K562 (cell line): ENCODE measurements at regions not wholly inside any gene's neighbourhood (a gene's known extent, or its start where the extent isn't known, plus 50 kb on each side); places are given as distances from the start of the nearest gene placed in this dataset.

Experiments used
- CBX3 ChIP-seq, 2 experiments: IDR thresholded peaks; 1 replicate in 1 of 2; 2 replicates in 1 of 2; pipeline ENCODE4 v1.6.1; 2012; ENCODE audit warnings: inconsistent platforms in 2 of 2, low read length in 2 of 2, borderline replicate concordance in 1 of 2, control low read depth in 1 of 2
- DPF2 ChIP-seq: fragments of 450-650 bp; IDR thresholded peaks from 2 replicates; pipeline ENCODE4 v1.6.1; 2016
- FOXM1 ChIP-seq, 2 experiments: fragments of 450-650 bp in 1 of 2; sonication (generic) in 1 of 2; formaldehyde crosslinking in 1 of 2; IDR thresholded peaks; 2 replicates each; pipeline versions ENCODE4 v1.6.1 to v1.9.0; 2017 to 2022; ENCODE audit warnings: low read depth in 2 of 2, mild to moderate bottlenecking in 2 of 2, missing genetic modification reagents in 1 of 2, moderate library complexity in 1 of 2
- MECOM ChIP-seq: fragments of 250-450 bp; sonication (Bioruptor Pico); IDR thresholded peaks from 2 replicates; pipeline ENCODE4 v1.8.0; 2022; ENCODE audit warnings: inconsistent platforms
- POLR2AphosphoS5 ChIP-seq: IDR thresholded peaks from 2 replicates; pipeline ENCODE4 v1.6.1; 2011; ENCODE audit warnings: mild to moderate bottlenecking, low read depth, low read length, moderate library complexity; ENCODE audit not compliant: control insufficient read depth, insufficient read depth
- POLR3G ChIP-seq: IDR thresholded peaks from 2 replicates; pipeline ENCODE4 v1.6.1; 2011; ENCODE audit not compliant: insufficient read length, insufficient replicate concordance; ENCODE audit errors: extremely low read depth
- SIX5 ChIP-seq, 2 experiments: IDR thresholded peaks; 2 replicates each; pipeline ENCODE4 v1.6.1; 2011; ENCODE audit warnings: low read length in 2 of 2, borderline replicate concordance in 1 of 2, low read depth in 1 of 2, mild to moderate bottlenecking in 1 of 2, moderate library complexity in 1 of 2; ENCODE audit not compliant: insufficient read depth in 1 of 2
- SOX6 ChIP-seq: fragments of 450-650 bp; IDR thresholded peaks from 2 replicates; pipeline ENCODE4 v1.6.1; 2014; ENCODE audit warnings: mild to moderate bottlenecking
- SPI1 ChIP-seq: IDR thresholded peaks from 2 replicates; pipeline ENCODE4 v1.6.1; 2011; ENCODE audit warnings: low read depth, low read length, control low read depth, borderline replicate concordance
- TAF1 ChIP-seq: IDR thresholded peaks from 2 replicates; pipeline ENCODE4 v1.6.1; 2011; ENCODE audit warnings: mild to moderate bottlenecking, low read length, moderate library complexity; ENCODE audit not compliant: insufficient read depth, control insufficient read depth, severe bottlenecking; ENCODE audit errors: extremely low read depth
- TEAD4 ChIP-seq, 2 experiments: sonication (generic) in 1 of 2; formaldehyde crosslinking in 1 of 2; IDR thresholded peaks; 2 replicates each; pipeline versions ENCODE4 v1.6.1 to v1.8.0; 2012 to 2022; ENCODE audit warnings: borderline replicate concordance in 1 of 2, inconsistent platforms in 1 of 2, low read length in 1 of 2, mild to moderate bottlenecking in 1 of 2, missing genetic modification reagents in 1 of 2
- ZNF431 ChIP-seq: sonication (generic); formaldehyde crosslinking; IDR thresholded peaks from 2 replicates; pipeline ENCODE4 v1.8.0; 2022; ENCODE audit warnings: mild to moderate bottlenecking, missing genetic modification reagents
- ZNF785 ChIP-seq: fragments of 250-450 bp; sonication (Bioruptor Pico); IDR thresholded peaks from 2 replicates; pipeline ENCODE4 v1.4.0; 2020; ENCODE audit warnings: mild to moderate bottlenecking
- TF ChIP-seq, protein P1 (sequence below), 2 experiments: fragments of 150-350 bp in 1 of 2; IDR thresholded peaks; 2 replicates each; pipeline ENCODE4 v1.6.1; 2012 to 2016; ENCODE audit warnings: low read depth in 2 of 2, low read length in 2 of 2, mild to moderate bottlenecking in 1 of 2, moderate library complexity in 1 of 2
- TF ChIP-seq, protein P2 (sequence below): fragments of 450-650 bp; IDR thresholded peaks from 2 replicates; pipeline ENCODE4 v1.6.1; 2017; ENCODE audit warnings: mild to moderate bottlenecking, moderate library complexity
- TF ChIP-seq, protein P3 (sequence below), 2 experiments: fragments of 450-650 bp; conservative IDR thresholded peaks; 2 replicates each; pipeline ENCODE4 v1.6.1; 2017; ENCODE audit warnings: mild to moderate bottlenecking in 2 of 2, moderate library complexity in 2 of 2
- TF ChIP-seq, protein P4 (sequence below), 2 experiments: fragments of 250-450 bp in 1 of 2; fragments of 450-650 bp in 1 of 2; sonication (Bioruptor Pico) in 1 of 2; IDR thresholded peaks; 2 replicates each; pipeline versions ENCODE4 v1.6.1 to v1.8.0; 2016 to 2021; ENCODE audit warnings: mild to moderate bottlenecking in 2 of 2, moderate library complexity in 2 of 2, missing compliant biosample characterization in 1 of 2, missing genetic modification characterization in 1 of 2
- TF ChIP-seq, protein P5 (sequence below): fragments of 450-650 bp; IDR thresholded peaks from 2 replicates; pipeline ENCODE4 v1.6.1; 2016

DNA sequence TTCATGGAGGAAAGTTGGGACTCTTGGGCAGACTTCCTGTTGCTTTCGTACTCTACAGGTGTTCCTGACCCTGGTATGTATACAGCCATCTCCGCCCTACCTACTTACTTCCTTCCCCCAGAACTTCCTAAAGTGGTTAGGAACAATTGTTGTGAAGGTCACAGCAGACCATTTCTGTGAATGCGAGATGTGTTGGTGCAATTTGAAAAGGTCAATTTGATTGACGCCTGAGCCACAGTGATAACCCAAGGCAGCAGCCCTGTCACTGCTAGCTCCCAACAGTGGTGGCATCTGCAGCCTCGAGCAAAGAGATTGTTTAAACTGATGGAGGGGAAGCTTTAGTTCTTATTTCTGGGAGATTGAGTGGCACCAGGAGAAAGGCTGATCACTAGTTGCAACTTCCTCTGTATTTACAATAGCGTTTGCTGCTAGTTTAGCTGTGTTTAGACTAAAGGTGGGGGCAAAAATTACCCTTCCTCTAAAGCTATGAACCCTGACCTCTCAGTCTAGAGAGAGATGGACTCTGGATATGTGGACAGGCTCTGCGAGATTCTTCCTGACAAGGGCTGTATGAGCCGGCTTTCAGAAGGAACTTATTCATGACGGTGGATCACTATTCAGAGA, 78.3 kb upstream of the MAP4K3 start (continued):
- TF ChIP-seq CBX3 (IDR thresholded peaks at IDR 0.05; ENCODE audit: borderline replicate concordance in 1 of 2, low read length in 2 of 2) (peak in 1 of 2 experiments; percentile 41; a peak in 1 of 3 replicates), FOXM1 (IDR thresholded peaks at IDR 0.05; ENCODE audit: low read depth) (peak; percentile 47; the same call in 1 of the 2 replicates), FOXM1 (CRISPR knock-in tag; IDR thresholded peaks at IDR 0.05; ENCODE audit: low read depth) (no peak), DPF2 (peak; percentile 68), TAF1 (peak; percentile 26), SOX6 (peak; percentile 79), ZNF785 (CRISPR knock-in tag) (no peak), TEAD4 (IDR thresholded peaks at IDR 0.05; ENCODE audit: low read length) (peak; percentile 91), TEAD4 (CRISPR knock-in tag; IDR thresholded peaks at IDR 0.05; ENCODE audit: borderline replicate concordance) (no peak), SIX5 (IDR thresholded peaks at IDR 0.05; ENCODE audit: borderline replicate concordance in 1 of 2, insufficient read depth in 1 of 2, low read depth in 1 of 2, low read length in 2 of 2) (no peak), ZNF431 (CRISPR knock-in tag) (no peak), SPI1 (peak; percentile 45; the same call in 1 of the 2 replicates), MECOM (0 out of 2 replicates have a peak, but pooled peaks have one; percentile 26), POLR3G (no peak), POLR2AphosphoS5 (peak; percentile 83; the same call in 1 of the 2 replicates)
- TF ChIP-seq, protein P1, sequence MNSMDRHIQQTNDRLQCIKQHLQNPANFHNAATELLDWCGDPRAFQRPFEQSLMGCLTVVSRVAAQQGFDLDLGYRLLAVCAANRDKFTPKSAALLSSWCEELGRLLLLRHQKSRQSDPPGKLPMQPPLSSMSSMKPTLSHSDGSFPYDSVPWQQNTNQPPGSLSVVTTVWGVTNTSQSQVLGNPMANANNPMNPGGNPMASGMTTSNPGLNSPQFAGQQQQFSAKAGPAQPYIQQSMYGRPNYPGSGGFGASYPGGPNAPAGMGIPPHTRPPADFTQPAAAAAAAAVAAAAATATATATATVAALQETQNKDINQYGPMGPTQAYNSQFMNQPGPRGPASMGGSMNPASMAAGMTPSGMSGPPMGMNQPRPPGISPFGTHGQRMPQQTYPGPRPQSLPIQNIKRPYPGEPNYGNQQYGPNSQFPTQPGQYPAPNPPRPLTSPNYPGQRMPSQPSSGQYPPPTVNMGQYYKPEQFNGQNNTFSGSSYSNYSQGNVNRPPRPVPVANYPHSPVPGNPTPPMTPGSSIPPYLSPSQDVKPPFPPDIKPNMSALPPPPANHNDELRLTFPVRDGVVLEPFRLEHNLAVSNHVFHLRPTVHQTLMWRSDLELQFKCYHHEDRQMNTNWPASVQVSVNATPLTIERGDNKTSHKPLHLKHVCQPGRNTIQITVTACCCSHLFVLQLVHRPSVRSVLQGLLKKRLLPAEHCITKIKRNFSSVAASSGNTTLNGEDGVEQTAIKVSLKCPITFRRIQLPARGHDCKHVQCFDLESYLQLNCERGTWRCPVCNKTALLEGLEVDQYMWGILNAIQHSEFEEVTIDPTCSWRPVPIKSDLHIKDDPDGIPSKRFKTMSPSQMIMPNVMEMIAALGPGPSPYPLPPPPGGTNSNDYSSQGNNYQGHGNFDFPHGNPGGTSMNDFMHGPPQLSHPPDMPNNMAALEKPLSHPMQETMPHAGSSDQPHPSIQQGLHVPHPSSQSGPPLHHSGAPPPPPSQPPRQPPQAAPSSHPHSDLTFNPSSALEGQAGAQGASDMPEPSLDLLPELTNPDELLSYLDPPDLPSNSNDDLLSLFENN (IDR thresholded peaks at IDR 0.05; ENCODE audit: low read depth in 2 of 2, low read length in 2 of 2), result no peak
- TF ChIP-seq, protein P2, sequence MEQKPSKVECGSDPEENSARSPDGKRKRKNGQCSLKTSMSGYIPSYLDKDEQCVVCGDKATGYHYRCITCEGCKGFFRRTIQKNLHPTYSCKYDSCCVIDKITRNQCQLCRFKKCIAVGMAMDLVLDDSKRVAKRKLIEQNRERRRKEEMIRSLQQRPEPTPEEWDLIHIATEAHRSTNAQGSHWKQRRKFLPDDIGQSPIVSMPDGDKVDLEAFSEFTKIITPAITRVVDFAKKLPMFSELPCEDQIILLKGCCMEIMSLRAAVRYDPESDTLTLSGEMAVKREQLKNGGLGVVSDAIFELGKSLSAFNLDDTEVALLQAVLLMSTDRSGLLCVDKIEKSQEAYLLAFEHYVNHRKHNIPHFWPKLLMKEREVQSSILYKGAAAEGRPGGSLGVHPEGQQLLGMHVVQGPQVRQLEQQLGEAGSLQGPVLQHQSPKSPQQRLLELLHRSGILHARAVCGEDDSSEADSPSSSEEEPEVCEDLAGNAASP, result no peak
- TF ChIP-seq, protein P3, sequence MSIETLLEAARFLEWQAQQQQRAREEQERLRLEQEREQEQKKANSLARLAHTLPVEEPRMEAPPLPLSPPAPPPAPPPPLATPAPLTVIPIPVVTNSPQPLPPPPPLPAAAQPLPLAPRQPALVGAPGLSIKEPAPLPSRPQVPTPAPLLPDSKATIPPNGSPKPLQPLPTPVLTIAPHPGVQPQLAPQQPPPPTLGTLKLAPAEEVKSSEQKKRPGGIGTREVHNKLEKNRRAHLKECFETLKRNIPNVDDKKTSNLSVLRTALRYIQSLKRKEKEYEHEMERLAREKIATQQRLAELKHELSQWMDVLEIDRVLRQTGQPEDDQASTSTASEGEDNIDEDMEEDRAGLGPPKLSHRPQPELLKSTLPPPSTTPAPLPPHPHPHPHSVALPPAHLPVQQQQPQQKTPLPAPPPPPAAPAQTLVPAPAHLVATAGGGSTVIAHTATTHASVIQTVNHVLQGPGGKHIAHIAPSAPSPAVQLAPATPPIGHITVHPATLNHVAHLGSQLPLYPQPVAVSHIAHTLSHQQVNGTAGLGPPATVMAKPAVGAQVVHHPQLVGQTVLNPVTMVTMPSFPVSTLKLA (conservative IDR thresholded peaks at IDR 0.05), result no peak
- TF ChIP-seq, protein P4, sequence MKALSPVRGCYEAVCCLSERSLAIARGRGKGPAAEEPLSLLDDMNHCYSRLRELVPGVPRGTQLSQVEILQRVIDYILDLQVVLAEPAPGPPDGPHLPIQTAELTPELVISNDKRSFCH (CRISPR knock-in tag; IDR thresholded peaks at IDR 0.05), result no peak
- TF ChIP-seq, protein P4 (tag; IDR thresholded peaks at IDR 0.05), result peak; percentile 93
- TF ChIP-seq, protein P5, sequence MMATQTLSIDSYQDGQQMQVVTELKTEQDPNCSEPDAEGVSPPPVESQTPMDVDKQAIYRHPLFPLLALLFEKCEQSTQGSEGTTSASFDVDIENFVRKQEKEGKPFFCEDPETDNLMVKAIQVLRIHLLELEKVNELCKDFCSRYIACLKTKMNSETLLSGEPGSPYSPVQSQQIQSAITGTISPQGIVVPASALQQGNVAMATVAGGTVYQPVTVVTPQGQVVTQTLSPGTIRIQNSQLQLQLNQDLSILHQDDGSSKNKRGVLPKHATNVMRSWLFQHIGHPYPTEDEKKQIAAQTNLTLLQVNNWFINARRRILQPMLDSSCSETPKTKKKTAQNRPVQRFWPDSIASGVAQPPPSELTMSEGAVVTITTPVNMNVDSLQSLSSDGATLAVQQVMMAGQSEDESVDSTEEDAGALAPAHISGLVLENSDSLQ, result peak; percentile 96
